ENCODE measurements at regions not wholly inside any gene's neighbourhood (a gene's known extent, or its start where the extent isn't known, plus 50 kb on each side); places are given as distances from the start of the nearest gene placed in this dataset.

- no peak for TF ChIP-seq EZH2phosphoT487 (IDR thresholded peaks at IDR 0.05; ENCODE audit: borderline replicate concordance, low read depth)
- TF ChIP-seq GATA2 (CRISPR knock-in tag; IDR thresholded peaks at IDR 0.05): no peak
- TF ChIP-seq CHD2 (IDR thresholded peaks at IDR 0.05; ENCODE audit: low read length, partially characterized antibody): no peak
- TF ChIP-seq NRF1 (IDR thresholded peaks at IDR 0.05; ENCODE audit: low read depth, low read length): no peak
- peak; percentile 89 for TF ChIP-seq TCF12 (IDR thresholded peaks at IDR 0.05)
- peak; percentile 59 for TF ChIP-seq PBX3 (IDR thresholded peaks at IDR 0.05)
- TF ChIP-seq SMC3 (IDR thresholded peaks at IDR 0.05; ENCODE audit: low read depth, low read length): no peak; the same call in 1 of the 2 replicates
- TF ChIP-seq GABPA (IDR thresholded peaks at IDR 0.05; ENCODE audit: low read depth): no peak
- TF ChIP-seq EP300 (IDR thresholded peaks at IDR 0.05; ENCODE audit: borderline replicate concordance in 1 of 2, low read depth in 1 of 2, low read length in 1 of 2): peak; percentile 8 to 67; a peak in 2 of 4 replicates
These were observed 359.2 kb upstream of the ACTBL2 start (continued) for GRCh38 chr5:57841676-57842363.

- Histone ChIP-seq H3K36me3 (replicated peaks in 1 of 2; ENCODE audit: control insufficient read depth in 1 of 2, insufficient read depth in 2 of 2, low read length in 1 of 2) (no peaks in the 10 kb centered on the region), H3K9me3 (no peaks in the 10 kb centered on the region), H3K4me2 (no peak overlapping the region), H3K4me3 (ENCODE audit: low read depth in 2 of 2, low read length in 1 of 2) (no peak overlapping the region), H4K20me1 (ENCODE audit: insufficient read depth) (no peaks in the 10 kb centered on the region), H3K79me2 (ENCODE audit: insufficient read depth) (no peaks in the 10 kb centered on the region), H3K27me3 (ENCODE audit: insufficient read depth) (no peaks in the 10 kb centered on the region), H3K9me2 (no peaks in the 10 kb centered on the region), H3F3A (replicated peaks; ENCODE audit: insufficient read depth) (peaks cover 29% of the 10 kb centered on the region), H3K27ac (ENCODE audit: low read depth in 2 of 2, low read length in 1 of 2) (peak overlapping the region; percentile 34 to 90; a peak in 3 of 4 replicates), H2AFZ (ENCODE audit: low read depth) (peak overlapping the region; percentile 12; the same call in 1 of the 2 replicates), H3K9ac (no peak overlapping the region), H3K4me1 (ENCODE audit: control insufficient read depth in 1 of 2, insufficient read depth in 2 of 2, low read depth in 1 of 2, low read length in 1 of 2) (peaks cover 19 to 38% of the 10 kb centered on the region in 2 experiments; a peak in 3 of 4 replicates)
- ChIA-PET POLR2A (no interaction called here), CTCF (interaction anchor here (0.9 kb wide), 1 partner anchor 1349 kb away, joined by 3 read pairs; no protein-coding TSS in a partner anchor)
- 83% methylated on average over 1 of the region's 1 CpG for WGBS (ENCODE audit: low lambda C conversion rate)
- DNase-seq: no peak
- no peak for TF ChIP-seq FOXJ3 (CRISPR knock-in tag; IDR thresholded peaks at IDR 0.05)
- no peak for TF ChIP-seq MAX (IDR thresholded peaks at IDR 0.05; ENCODE audit: low read depth)
- no peak for TF ChIP-seq SIN3A (IDR thresholded peaks at IDR 0.05; ENCODE audit: borderline replicate concordance, low read depth, low read length)
- no peak for TF ChIP-seq GABPA (IDR thresholded peaks at IDR 0.05; ENCODE audit: low read depth)
These were observed 356.9 kb upstream of the ACTBL2 start for GRCh38 chr5:57839437-57840079.

GRCh38 chr5:57839025-57839424 is 356.4 kb upstream of the ACTBL2 start:
- H3K27ac ChIP-seq (ENCODE audit: low read depth in 2 of 2, low read length in 1 of 2): peak overlapping the region; percentile 91 to 97
- 0 out of 2 replicates have a peak, but pooled peaks have one; percentile 6 for TF ChIP-seq JUND (IDR thresholded peaks at IDR 0.05)
- no peak for TF ChIP-seq POLR2AphosphoS5 (IDR thresholded peaks at IDR 0.05; ENCODE audit: low read depth, low read length)
- TF ChIP-seq USF1 (IDR thresholded peaks at IDR 0.05; ENCODE audit: borderline replicate concordance, low read depth): no peak
- TF ChIP-seq ELF1 (IDR thresholded peaks at IDR 0.05): no peak
- no peak for TF ChIP-seq FOXM1 (IDR thresholded peaks at IDR 0.05; ENCODE audit: low read depth)
- TF ChIP-seq USF2 (IDR thresholded peaks at IDR 0.05; ENCODE audit: borderline replicate concordance, low read depth, low read length): no peak
- H3K4me2 ChIP-seq: no peak overlapping the region
- no peaks in the 10 kb centered on the region for H4K20me1 ChIP-seq (ENCODE audit: insufficient read depth)
- H3K4me3 ChIP-seq (ENCODE audit: low read depth in 2 of 2, low read length in 1 of 2): no peak overlapping the region
- ChIA-PET CTCF (interaction anchor here (0.9 kb wide), 1 partner anchor 1350 kb away, joined by 3 read pairs; no protein-coding TSS in a partner anchor), POLR2A (no interaction called here)
- DNase-seq: no peak
- peaks cover 19 to 39% of the 10 kb centered on the region in 2 experiments; a peak in 3 of 4 replicates for H3K4me1 ChIP-seq (ENCODE audit: control insufficient read depth in 1 of 2, insufficient read depth in 2 of 2, low read depth in 1 of 2, low read length in 1 of 2)
- H3K9me2 ChIP-seq: no peaks in the 10 kb centered on the region
- WGBS (ENCODE audit: low lambda C conversion rate): 81% methylated on average over 3 of the region's 3 CpGs
- H3K36me3 ChIP-seq (replicated peaks in 1 of 2; ENCODE audit: control insufficient read depth in 1 of 2, insufficient read depth in 2 of 2, low read length in 1 of 2): no peaks in the 10 kb centered on the region
- no peak overlapping the region for H2AFZ ChIP-seq (ENCODE audit: low read depth)
- peaks cover 29% of the 10 kb centered on the region for H3F3A ChIP-seq (replicated peaks; ENCODE audit: insufficient read depth)
- H3K9me3 ChIP-seq: no peaks in the 10 kb centered on the region
- no peaks in the 10 kb centered on the region for H3K79me2 ChIP-seq (ENCODE audit: insufficient read depth)
- H3K27me3 ChIP-seq (ENCODE audit: insufficient read depth): no peaks in the 10 kb centered on the region
- peak overlapping the region; percentile 58; the same call in 1 of the 2 replicates for H3K9ac ChIP-seq
